Endothelial cell of umbilical vein (primary cell): ENCODE measurements at regions not wholly inside any gene's neighbourhood (a gene's known extent, or its start where the extent isn't known, plus 50 kb on each side); places are given as distances from the start of the nearest gene placed in this dataset.

ENCODE experiments used
- EZH2 ChIP-seq: IDR thresholded peaks from 2 replicates; pipeline ENCODE4 v1.6.1; 2012; ENCODE audit warnings: borderline replicate concordance, low read depth, mild to moderate bottlenecking, moderate library complexity, low read length, inconsistent platforms; ENCODE audit not compliant: severe bottlenecking
- POLR2A ChIP-seq: IDR thresholded peaks from 2 replicates; pipeline ENCODE4 v1.6.1; 2012; ENCODE audit warnings: low read depth, mild to moderate bottlenecking, control low read depth, low read length
- TF ChIP-seq, protein P1 (sequence below), 2 donors: IDR thresholded peaks; 1 replicate in 1 of 2; 2 replicates in 1 of 2; pipeline ENCODE4 v1.5.1; 2011; ENCODE audit warnings: low read length in 2 of 2, mild to moderate bottlenecking in 2 of 2, moderate library complexity in 2 of 2, control low read depth in 1 of 2, inconsistent platforms in 1 of 2, low read depth in 1 of 2; ENCODE audit not compliant: insufficient read depth in 1 of 2; ENCODE audit errors: extremely low read depth in 1 of 2

DNA sequence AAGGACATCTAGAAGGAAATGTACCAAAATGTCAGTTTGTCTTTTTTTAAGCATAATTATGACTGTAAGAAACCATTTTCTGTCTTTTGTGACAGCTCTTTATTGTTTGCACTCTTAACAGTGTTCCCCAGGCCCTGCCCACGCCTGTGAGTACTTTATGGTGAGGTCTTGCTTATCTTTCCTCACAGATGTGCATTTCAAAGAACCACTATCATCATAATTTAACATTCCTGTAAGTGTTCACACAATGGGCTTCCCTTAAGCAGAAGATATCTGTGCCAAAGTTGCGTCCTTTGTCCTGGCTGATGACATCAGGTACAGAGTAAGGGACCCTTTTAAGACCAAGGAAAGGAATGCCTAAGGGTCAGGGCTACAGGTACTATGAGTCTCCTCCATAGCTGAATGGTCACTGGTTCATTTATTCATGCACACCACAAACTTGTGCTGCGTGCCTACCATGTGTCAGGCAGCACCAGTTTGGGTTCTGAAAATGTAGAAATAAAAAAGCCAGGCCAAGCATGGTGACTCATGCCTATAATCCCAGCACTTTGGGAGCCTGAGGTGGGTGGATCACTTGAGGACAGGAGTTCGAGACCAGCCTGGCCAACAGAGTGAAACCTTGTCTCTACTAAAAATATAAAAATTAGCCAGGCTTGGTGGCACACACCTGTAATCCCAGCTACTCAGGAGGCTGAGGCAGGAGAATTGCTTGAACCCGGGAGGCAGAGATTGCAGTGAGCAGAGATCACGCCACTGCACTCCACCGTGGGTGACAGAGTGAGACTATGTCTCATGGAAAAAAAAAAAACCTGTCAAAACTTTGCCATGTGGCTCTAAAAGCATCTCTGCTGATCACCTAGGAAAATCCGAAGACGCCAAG lies 55.4 kb upstream of the NLK start:
- no peak for TF ChIP-seq POLR2A
- TF ChIP-seq, protein P1, sequence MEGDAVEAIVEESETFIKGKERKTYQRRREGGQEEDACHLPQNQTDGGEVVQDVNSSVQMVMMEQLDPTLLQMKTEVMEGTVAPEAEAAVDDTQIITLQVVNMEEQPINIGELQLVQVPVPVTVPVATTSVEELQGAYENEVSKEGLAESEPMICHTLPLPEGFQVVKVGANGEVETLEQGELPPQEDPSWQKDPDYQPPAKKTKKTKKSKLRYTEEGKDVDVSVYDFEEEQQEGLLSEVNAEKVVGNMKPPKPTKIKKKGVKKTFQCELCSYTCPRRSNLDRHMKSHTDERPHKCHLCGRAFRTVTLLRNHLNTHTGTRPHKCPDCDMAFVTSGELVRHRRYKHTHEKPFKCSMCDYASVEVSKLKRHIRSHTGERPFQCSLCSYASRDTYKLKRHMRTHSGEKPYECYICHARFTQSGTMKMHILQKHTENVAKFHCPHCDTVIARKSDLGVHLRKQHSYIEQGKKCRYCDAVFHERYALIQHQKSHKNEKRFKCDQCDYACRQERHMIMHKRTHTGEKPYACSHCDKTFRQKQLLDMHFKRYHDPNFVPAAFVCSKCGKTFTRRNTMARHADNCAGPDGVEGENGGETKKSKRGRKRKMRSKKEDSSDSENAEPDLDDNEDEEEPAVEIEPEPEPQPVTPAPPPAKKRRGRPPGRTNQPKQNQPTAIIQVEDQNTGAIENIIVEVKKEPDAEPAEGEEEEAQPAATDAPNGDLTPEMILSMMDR (IDR thresholded peaks at IDR 0.05; ENCODE audit: extremely low read depth in 1 of 2, insufficient read depth in 1 of 2, low read depth in 1 of 2, low read length in 2 of 2) = no peak
- TF ChIP-seq EZH2 = no peak
